ENCODE measurements at regions not wholly inside any gene's neighbourhood (a gene's known extent, or its start where the extent isn't known, plus 50 kb on each side); places are given as distances from the start of the nearest gene placed in this dataset.

DNA sequence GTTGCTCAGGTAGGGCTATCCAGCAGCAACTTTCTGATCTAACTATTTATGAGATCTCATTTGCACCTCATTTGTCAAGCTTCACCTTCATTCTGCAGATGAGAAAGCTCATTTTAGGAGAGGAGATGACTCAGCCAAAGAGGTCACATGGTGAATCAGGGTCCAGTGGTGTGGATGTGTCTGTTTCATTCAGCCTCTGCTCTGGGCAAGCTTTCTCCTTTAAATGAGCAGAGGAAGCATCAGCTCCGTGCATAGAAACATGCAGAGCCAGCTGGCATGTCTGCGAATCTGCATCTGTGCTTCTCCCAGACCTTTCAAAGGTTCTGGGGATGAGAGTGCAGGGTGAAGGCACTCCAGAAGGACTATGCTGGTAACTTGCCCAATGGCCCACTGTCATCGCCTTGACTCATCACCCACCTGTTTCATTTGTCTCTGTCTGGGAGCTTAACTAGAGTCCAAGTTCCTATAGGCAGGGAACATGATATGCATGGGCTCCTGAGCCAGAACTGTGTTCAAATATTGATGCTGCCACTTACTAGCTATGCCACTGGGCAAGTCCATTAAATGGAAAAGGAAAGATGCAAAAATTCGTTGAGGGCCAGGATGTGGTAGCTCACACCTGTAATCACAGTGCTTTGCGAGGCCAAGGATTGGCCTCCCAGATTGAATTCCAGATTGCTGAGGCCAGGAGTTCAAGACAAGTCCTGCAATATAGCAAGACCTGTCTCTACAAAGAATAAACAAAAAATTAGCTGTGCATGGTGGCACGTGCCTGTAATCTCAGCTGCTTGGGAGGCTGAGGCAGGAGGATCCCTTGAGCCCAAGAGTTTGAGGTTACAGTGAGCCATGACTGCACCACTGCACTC is 67.1 kb upstream of the NLK start:
- Histone ChIP-seq H3K36me3 (ENCODE audit: insufficient read depth, low read length) (no peaks in the 10 kb centered on the region), H3K79me2 (ENCODE audit: insufficient read depth, low read depth, low read length) (no peaks in the 10 kb centered on the region), H3K27ac (ENCODE audit: low read depth, low read length, poor library complexity, severe bottlenecking) (no peak overlapping the region), H3K4me2 (ENCODE audit: low read length) (no peak overlapping the region), H3K9me2 (ENCODE audit: insufficient read depth, low read length) (no peaks in the 10 kb centered on the region), H4K20me1 (ENCODE audit: insufficient read depth, low read length) (no peaks in the 10 kb centered on the region), H3K4me1 (ENCODE audit: insufficient read depth, low read length, poor library complexity, severe bottlenecking) (no peaks in the 10 kb centered on the region), H3K4me3 (ENCODE audit: low read depth, low read length, poor library complexity, severe bottlenecking) (no peak overlapping the region), H2AFZ (ENCODE audit: low read length) (no peak overlapping the region), H3K9me3 (ENCODE audit: low read length) (no peaks in the 10 kb centered on the region)
- ChIA-PET CTCF (ENCODE audit: unreplicated experiment) (no interaction called here), POLR2A (no interaction called here)
- no TSS peak for BruUV-seq (replicated peaks)
- intact Hi-C loops (cut with micrococcal nuclease; ENCODE audit: unreplicated experiment), result loop anchor here (10.0 kb wide), 2 partner anchors 49 to 219 kb away; no protein-coding TSS in a partner anchor
- no peak for DNase-seq (ENCODE audit: low spot score)
- TF ChIP-seq EZH2phosphoT487 (IDR thresholded peaks at IDR 0.05; ENCODE audit: borderline replicate concordance, low read depth, low read length) (no peak), CTCF (conservative IDR thresholded peaks at IDR 0.05; ENCODE audit: low read length) (no peak)

- Histone ChIP-seq H3K27ac (ENCODE audit: low read depth, low read length, poor library complexity, severe bottlenecking) (no peak overlapping the region), H3K36me3 (ENCODE audit: insufficient read depth, low read length) (no peaks in the 10 kb centered on the region), H3K4me3 (ENCODE audit: low read depth, low read length, poor library complexity, severe bottlenecking) (no peak overlapping the region), H3K9me3 (ENCODE audit: low read length) (no peaks in the 10 kb centered on the region), H3K4me1 (ENCODE audit: insufficient read depth, low read length, poor library complexity, severe bottlenecking) (no peaks in the 10 kb centered on the region), H3K9me2 (ENCODE audit: insufficient read depth, low read length) (no peaks in the 10 kb centered on the region), H4K20me1 (ENCODE audit: insufficient read depth, low read length) (no peaks in the 10 kb centered on the region), H2AFZ (ENCODE audit: low read length) (no peak overlapping the region), H3K79me2 (ENCODE audit: insufficient read depth, low read depth, low read length) (no peaks in the 10 kb centered on the region), H3K4me2 (ENCODE audit: low read length) (no peak overlapping the region)
- ChIA-PET CTCF (ENCODE audit: unreplicated experiment) (no interaction called here), POLR2A (no interaction called here)
- TF ChIP-seq CTCF (conservative IDR thresholded peaks at IDR 0.05; ENCODE audit: low read length) (no peak), EZH2phosphoT487 (IDR thresholded peaks at IDR 0.05; ENCODE audit: borderline replicate concordance, low read depth, low read length) (no peak)
- BruUV-seq (replicated peaks), result no TSS peak
- intact Hi-C loops (cut with micrococcal nuclease; ENCODE audit: unreplicated experiment), result loop anchor here (10.0 kb wide), 2 partner anchors 48 to 218 kb away; no protein-coding TSS in a partner anchor
- no peak for DNase-seq (ENCODE audit: low spot score)
Observed at GRCh38 chr17:27976331-27976730, 66.1 kb upstream of the NLK start.

Measured in OCI-LY7 (cell line).